Sigmoid colon (tissue), 3 donors: ENCODE measurements at regions not wholly inside any gene's neighbourhood (a gene's known extent, or its start where the extent isn't known, plus 50 kb on each side); places are given as distances from the start of the nearest gene placed in this dataset.
"Not testable (repeated sequence)": the region's sequence is repeated elsewhere in the genome, so short reads cannot be mapped to it uniquely, and the experiment has no call there.

Source experiments
- POLR2A ChIP-seq, 2 donors: fragments of 450-650 bp; IDR thresholded peaks; one replicate each; pipeline ENCODE4 v1.6.1; 2016; ENCODE audit warnings: antibody characterized with exemption in 2 of 2, mild to moderate bottlenecking in 2 of 2, moderate library complexity in 2 of 2
- TF ChIP-seq, protein P1 (sequence below), 4 experiments: fragments of 450-650 bp in 3 of 4; fragments of 200-600 bp in 1 of 4; IDR thresholded peaks; one replicate each; pipeline ENCODE4 v1.5.1; 2016 to 2019; ENCODE audit warnings: antibody characterized with exemption in 4 of 4, mild to moderate bottlenecking in 3 of 4, moderate library complexity in 2 of 4

DNA sequence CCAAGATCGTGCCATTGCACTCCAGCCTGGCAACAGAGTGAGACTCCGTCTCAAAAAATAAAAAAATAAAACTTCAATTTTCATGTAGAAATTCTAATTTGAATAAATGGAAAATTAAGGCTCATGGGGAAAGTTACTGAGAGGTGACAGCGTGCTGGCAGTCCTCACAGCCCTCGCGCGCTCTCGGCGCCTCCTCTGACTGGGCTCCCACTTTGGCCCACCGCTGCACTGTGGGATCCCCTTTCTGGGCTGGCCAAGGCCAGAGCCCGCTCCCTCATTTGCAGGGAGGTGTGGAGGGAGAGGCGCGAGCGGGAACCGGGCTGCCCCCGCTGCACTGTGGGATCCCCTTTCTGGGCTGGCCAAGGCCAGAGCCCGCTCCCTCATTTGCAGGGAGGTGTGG is 86.8 kb upstream of the CXXC4 start:
- TF ChIP-seq, protein P1, sequence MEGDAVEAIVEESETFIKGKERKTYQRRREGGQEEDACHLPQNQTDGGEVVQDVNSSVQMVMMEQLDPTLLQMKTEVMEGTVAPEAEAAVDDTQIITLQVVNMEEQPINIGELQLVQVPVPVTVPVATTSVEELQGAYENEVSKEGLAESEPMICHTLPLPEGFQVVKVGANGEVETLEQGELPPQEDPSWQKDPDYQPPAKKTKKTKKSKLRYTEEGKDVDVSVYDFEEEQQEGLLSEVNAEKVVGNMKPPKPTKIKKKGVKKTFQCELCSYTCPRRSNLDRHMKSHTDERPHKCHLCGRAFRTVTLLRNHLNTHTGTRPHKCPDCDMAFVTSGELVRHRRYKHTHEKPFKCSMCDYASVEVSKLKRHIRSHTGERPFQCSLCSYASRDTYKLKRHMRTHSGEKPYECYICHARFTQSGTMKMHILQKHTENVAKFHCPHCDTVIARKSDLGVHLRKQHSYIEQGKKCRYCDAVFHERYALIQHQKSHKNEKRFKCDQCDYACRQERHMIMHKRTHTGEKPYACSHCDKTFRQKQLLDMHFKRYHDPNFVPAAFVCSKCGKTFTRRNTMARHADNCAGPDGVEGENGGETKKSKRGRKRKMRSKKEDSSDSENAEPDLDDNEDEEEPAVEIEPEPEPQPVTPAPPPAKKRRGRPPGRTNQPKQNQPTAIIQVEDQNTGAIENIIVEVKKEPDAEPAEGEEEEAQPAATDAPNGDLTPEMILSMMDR (IDR thresholded peaks at IDR 0.05) = not testable (repeated sequence)
- not testable (repeated sequence) for TF ChIP-seq POLR2A (IDR thresholded peaks at IDR 0.05)
